ENCODE measurements at regions not wholly inside any gene's neighbourhood (a gene's known extent, or its start where the extent isn't known, plus 50 kb on each side); places are given as distances from the start of the nearest gene placed in this dataset.

DNA sequence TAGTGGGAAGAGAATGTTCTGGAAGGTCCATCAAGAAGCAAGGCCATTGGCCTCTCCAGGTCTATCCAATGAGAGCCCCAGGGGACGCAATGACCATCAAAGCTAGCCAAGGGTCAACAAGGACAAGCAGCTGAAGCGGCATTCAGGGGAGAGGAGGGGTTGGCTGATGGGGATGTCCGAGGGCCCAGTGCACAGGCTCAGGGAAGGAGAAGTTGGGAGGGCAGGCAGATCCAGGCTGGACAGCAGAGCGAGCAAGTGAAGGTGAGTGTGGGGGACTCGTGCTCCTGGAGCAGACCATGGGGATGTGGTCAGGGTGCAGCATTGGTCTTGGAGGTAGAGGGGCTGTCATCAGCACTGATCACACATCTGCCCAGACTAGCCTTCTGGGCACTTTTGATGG, 275.4 kb upstream of the TCERG1L start:
- BruUV-seq (replicated peaks) = no TSS peak
- ChIA-PET POLR2A (ENCODE audit: low non-redundant PET) (no interaction called here), CTCF (no interaction called here)
- H3K27ac ChIP-seq (ENCODE audit: low read depth, low read length, poor library complexity, severe bottlenecking) = no peak overlapping the region
- H3K9me3 ChIP-seq (ENCODE audit: low read depth, low read length, poor library complexity, severe bottlenecking) = no peaks in the 10 kb centered on the region
- H3K4me1 ChIP-seq (ENCODE audit: insufficient read depth, low read length, poor library complexity, severe bottlenecking) = no peaks in the 10 kb centered on the region
- peaks cover 13% of the 10 kb centered on the region for H3K27me3 ChIP-seq (replicated peaks; ENCODE audit: insufficient read depth, low read depth, low read length, poor library complexity)
- no peak for TF ChIP-seq EZH2 (IDR thresholded peaks at IDR 0.05; ENCODE audit: borderline replicate concordance, low read depth, low read length, poor library complexity, severe bottlenecking)
- no peak for TF ChIP-seq CTCF (conservative IDR thresholded peaks at IDR 0.05; ENCODE audit: low read depth, low read length)
- no peak for DNase-seq (ENCODE audit: low spot score)
- intact Hi-C loops (cut with micrococcal nuclease; ENCODE audit: unreplicated experiment) = no loop called here
- H3K36me3 ChIP-seq (ENCODE audit: insufficient read depth, low read length, poor library complexity, severe bottlenecking) = no peaks in the 10 kb centered on the region
- H3K4me3 ChIP-seq (ENCODE audit: low read depth, low read length, poor library complexity, severe bottlenecking) = no peak overlapping the region

- DNase-seq (ENCODE audit: low spot score) = no peak
- POLR2A ChIA-PET (ENCODE audit: low non-redundant PET) = no interaction called here
- intact Hi-C loops (cut with micrococcal nuclease; ENCODE audit: unreplicated experiment) = no loop called here
These were observed 276.6 kb upstream of the TCERG1L start for GRCh38 chr10:131587976-131588680.

DNA sequence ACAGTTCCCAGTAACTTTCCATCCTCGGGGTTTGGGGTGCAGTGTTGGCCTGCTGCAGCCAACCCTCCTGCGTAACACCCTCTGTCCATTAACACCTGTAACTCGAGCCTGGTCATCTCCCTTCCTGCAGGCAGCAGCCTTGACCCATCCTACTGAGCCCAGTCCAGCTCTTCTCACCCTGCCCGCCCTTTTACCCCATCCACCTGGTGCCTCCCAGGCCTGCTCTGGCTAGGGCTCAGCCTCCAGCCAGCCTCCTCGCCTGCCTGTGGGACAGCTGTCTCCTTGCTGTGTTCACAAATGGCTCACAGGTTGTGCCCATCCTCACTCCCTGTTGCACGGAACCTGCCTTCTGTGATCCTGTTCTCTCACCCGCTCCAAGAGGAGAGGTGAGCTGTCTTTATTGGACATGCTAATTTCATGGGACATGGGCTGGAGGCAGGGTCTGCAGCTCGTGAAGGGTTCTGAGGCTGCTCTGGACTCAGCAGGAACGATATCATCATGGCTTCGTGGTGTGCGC, 277.2 kb upstream of the TCERG1L start:
- no peak overlapping the region for H3K4me3 ChIP-seq (ENCODE audit: low read depth, low read length, poor library complexity, severe bottlenecking)
- no peak for TF ChIP-seq EZH2 (IDR thresholded peaks at IDR 0.05; ENCODE audit: borderline replicate concordance, low read depth, low read length, poor library complexity, severe bottlenecking)
- no peak for TF ChIP-seq CTCF (conservative IDR thresholded peaks at IDR 0.05; ENCODE audit: low read depth, low read length)
- ChIA-PET POLR2A (ENCODE audit: low non-redundant PET) (no interaction called here), CTCF (no interaction called here)
- BruUV-seq (replicated peaks) = no TSS peak
- H3K36me3 ChIP-seq (ENCODE audit: insufficient read depth, low read length, poor library complexity, severe bottlenecking) = no peaks in the 10 kb centered on the region
- peaks cover 2% of the 10 kb centered on the region for H3K27me3 ChIP-seq (replicated peaks; ENCODE audit: insufficient read depth, low read depth, low read length, poor library complexity)
- no peak overlapping the region for H3K27ac ChIP-seq (ENCODE audit: low read depth, low read length, poor library complexity, severe bottlenecking)
- intact Hi-C loops (cut with micrococcal nuclease; ENCODE audit: unreplicated experiment) = no loop called here
- H3K4me1 ChIP-seq (ENCODE audit: insufficient read depth, low read length, poor library complexity, severe bottlenecking) = no peaks in the 10 kb centered on the region
- DNase-seq (ENCODE audit: low spot score) = no peak
- H3K9me3 ChIP-seq (ENCODE audit: low read depth, low read length, poor library complexity, severe bottlenecking) = no peaks in the 10 kb centered on the region

More at GRCh38 chr10:131587976-131588680, 276.6 kb upstream of the TCERG1L start:
- Histone ChIP-seq H3K36me3 (ENCODE audit: insufficient read depth, low read length, poor library complexity, severe bottlenecking) (no peaks in the 10 kb centered on the region), H3K4me1 (ENCODE audit: insufficient read depth, low read length, poor library complexity, severe bottlenecking) (no peaks in the 10 kb centered on the region), H3K4me3 (ENCODE audit: low read depth, low read length, poor library complexity, severe bottlenecking) (no peak overlapping the region), H3K27ac (ENCODE audit: low read depth, low read length, poor library complexity, severe bottlenecking) (no peak overlapping the region), H3K9me3 (ENCODE audit: low read depth, low read length, poor library complexity, severe bottlenecking) (no peaks in the 10 kb centered on the region), H3K27me3 (replicated peaks; ENCODE audit: insufficient read depth, low read depth, low read length, poor library complexity) (peaks cover 8% of the 10 kb centered on the region)
- TF ChIP-seq EZH2 (IDR thresholded peaks at IDR 0.05; ENCODE audit: borderline replicate concordance, low read depth, low read length, poor library complexity, severe bottlenecking) = no peak
- no peak for TF ChIP-seq CTCF (conservative IDR thresholded peaks at IDR 0.05; ENCODE audit: low read depth, low read length)
- CTCF ChIA-PET = no interaction called here
- BruUV-seq (replicated peaks) = no TSS peak
